Endodermal cell (in vitro differentiated cells): ENCODE measurements at regions not wholly inside any gene's neighbourhood (a gene's known extent, or its start where the extent isn't known, plus 50 kb on each side); places are given as distances from the start of the nearest gene placed in this dataset.

Experiments used
- DNase-seq: peaks from one replicate; pipeline ENCODE4 v3.0.0-alpha.2; 2017
- H3K27ac ChIP-seq: 2 replicates; pipeline ENCODE4 v1.5.1; 2013; ENCODE audit warnings: mild to moderate bottlenecking, low read depth, low read length, moderate library complexity
- H3K27me3 ChIP-seq: 2 replicates; pipeline ENCODE4 v1.6.1; 2013; ENCODE audit warnings: mild to moderate bottlenecking, low read length, moderate library complexity; ENCODE audit not compliant: insufficient read depth, control insufficient read depth, poor library complexity, severe bottlenecking
- H3K36me3 ChIP-seq: 2 replicates; pipeline ENCODE4 v1.7.0; 2013; ENCODE audit warnings: mild to moderate bottlenecking, low read length, moderate library complexity; ENCODE audit not compliant: control insufficient read depth, insufficient read depth
- H3K4me1 ChIP-seq: one replicate; pipeline ENCODE4 v1.7.0; 2013; ENCODE audit warnings: low read length; ENCODE audit not compliant: control insufficient read depth, insufficient read depth
- H3K4me3 ChIP-seq: 2 replicates; pipeline ENCODE4 v1.5.1; 2013; ENCODE audit warnings: mild to moderate bottlenecking, low read length, moderate library complexity
- H3K9ac ChIP-seq: 2 replicates; pipeline ENCODE4 v1.6.1; 2013; ENCODE audit warnings: mild to moderate bottlenecking, low read length, moderate library complexity; ENCODE audit not compliant: poor library complexity, severe bottlenecking; ENCODE audit errors: extremely low read depth
- H3K9me3 ChIP-seq: 2 replicates; pipeline ENCODE4 v1.6.1; 2013; ENCODE audit warnings: mild to moderate bottlenecking, low read length, moderate library complexity; ENCODE audit not compliant: control insufficient read depth
- H3K27ac Mint-ChIP-seq: 2 replicates; pipeline ENCODE4 v1.8.0; 2020; ENCODE audit warnings: mixed read lengths
- H3K27me3 Mint-ChIP-seq: 2 replicates; pipeline ENCODE4 v1.8.0; 2021; ENCODE audit warnings: mild to moderate bottlenecking, mixed read lengths; ENCODE audit not compliant: insufficient read depth
- H3K36me3 Mint-ChIP-seq: 2 replicates; pipeline ENCODE4 v1.8.0; 2020; ENCODE audit warnings: low read depth, mixed read lengths
- H3K4me1 Mint-ChIP-seq: 2 replicates; pipeline ENCODE4 v1.8.0; 2020; ENCODE audit warnings: mixed read lengths
- H3K4me3 Mint-ChIP-seq: 2 replicates; pipeline ENCODE4 v1.8.0; 2020; ENCODE audit warnings: mild to moderate bottlenecking, moderate library complexity, mixed read lengths
- H3K9me3 Mint-ChIP-seq: 2 replicates; pipeline ENCODE4 v1.8.0; 2020; ENCODE audit warnings: mild to moderate bottlenecking, mixed read lengths
- WGBS, 2 experiments: methylation state at CpG; one replicate each; pipeline versions ENCODE4 v1.1.5 to v1.1.7; 2013; ENCODE audit warnings: missing lambda C conversion rate in 2 of 2, mixed read lengths in 1 of 2; ENCODE audit not compliant: insufficient coverage in 1 of 2, insufficient read length in 1 of 2; 5-methylcytosine and 5-hydroxymethylcytosine counted together
- TF ChIP-seq, protein P1 (sequence below): fragments of 200-600 bp; sonication (generic); conservative IDR thresholded peaks from 2 replicates; pipeline ENCODE4 v1.5.0; 2021; ENCODE audit warnings: antibody characterized with exemption, mild to moderate bottlenecking

GRCh38 chr2:154527962-154528361, 170.5 kb upstream of the KCNJ3 start:
- H3K27me3 ChIP-seq = no peaks in the 10 kb centered on the region
- H3K4me3 Mint-ChIP-seq = no peak overlapping the region
- no peak for DNase-seq
- H3K27ac Mint-ChIP-seq = no peak overlapping the region
- H3K9me3 Mint-ChIP-seq = no peaks in the 10 kb centered on the region
- no peaks in the 10 kb centered on the region for H3K36me3 ChIP-seq
- H3K36me3 Mint-ChIP-seq = no peaks in the 10 kb centered on the region
- TF ChIP-seq, protein P1, sequence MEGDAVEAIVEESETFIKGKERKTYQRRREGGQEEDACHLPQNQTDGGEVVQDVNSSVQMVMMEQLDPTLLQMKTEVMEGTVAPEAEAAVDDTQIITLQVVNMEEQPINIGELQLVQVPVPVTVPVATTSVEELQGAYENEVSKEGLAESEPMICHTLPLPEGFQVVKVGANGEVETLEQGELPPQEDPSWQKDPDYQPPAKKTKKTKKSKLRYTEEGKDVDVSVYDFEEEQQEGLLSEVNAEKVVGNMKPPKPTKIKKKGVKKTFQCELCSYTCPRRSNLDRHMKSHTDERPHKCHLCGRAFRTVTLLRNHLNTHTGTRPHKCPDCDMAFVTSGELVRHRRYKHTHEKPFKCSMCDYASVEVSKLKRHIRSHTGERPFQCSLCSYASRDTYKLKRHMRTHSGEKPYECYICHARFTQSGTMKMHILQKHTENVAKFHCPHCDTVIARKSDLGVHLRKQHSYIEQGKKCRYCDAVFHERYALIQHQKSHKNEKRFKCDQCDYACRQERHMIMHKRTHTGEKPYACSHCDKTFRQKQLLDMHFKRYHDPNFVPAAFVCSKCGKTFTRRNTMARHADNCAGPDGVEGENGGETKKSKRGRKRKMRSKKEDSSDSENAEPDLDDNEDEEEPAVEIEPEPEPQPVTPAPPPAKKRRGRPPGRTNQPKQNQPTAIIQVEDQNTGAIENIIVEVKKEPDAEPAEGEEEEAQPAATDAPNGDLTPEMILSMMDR = no peak
- no peaks in the 10 kb centered on the region for H3K27me3 Mint-ChIP-seq
- 95 to 96% methylated on average over 3 to 5 of the region's 5 CpGs for WGBS, 2 experiments
- H3K27ac ChIP-seq = no peak overlapping the region
- peaks cover 4% of the 10 kb centered on the region for H3K9me3 ChIP-seq
- no peaks in the 10 kb centered on the region for H3K4me1 ChIP-seq
- no peak overlapping the region for H3K9ac ChIP-seq
- peaks cover 12% of the 10 kb centered on the region for H3K4me1 Mint-ChIP-seq
- no peak overlapping the region for H3K4me3 ChIP-seq

GRCh38 chr2:154532004-154532403, 166.5 kb upstream of the KCNJ3 start:
- Histone ChIP-seq H3K4me3 (no peak overlapping the region), H3K27ac (no peak overlapping the region), H3K9ac (no peak overlapping the region), H3K27me3 (no peaks in the 10 kb centered on the region), H3K9me3 (no peaks in the 10 kb centered on the region), H3K4me1 (no peaks in the 10 kb centered on the region), H3K36me3 (no peaks in the 10 kb centered on the region)
- Mint-ChIP-seq H3K27ac (no peak overlapping the region), H3K9me3 (no peaks in the 10 kb centered on the region), H3K36me3 (no peaks in the 10 kb centered on the region), H3K4me3 (no peak overlapping the region), H3K4me1 (peaks cover 28% of the 10 kb centered on the region), H3K27me3 (no peaks in the 10 kb centered on the region)
- WGBS, 2 experiments = 90 to 95% methylated on average over 2 to 3 of the region's 3 CpGs
- DNase-seq = no peak
- TF ChIP-seq, protein P1 = no peak

DNA sequence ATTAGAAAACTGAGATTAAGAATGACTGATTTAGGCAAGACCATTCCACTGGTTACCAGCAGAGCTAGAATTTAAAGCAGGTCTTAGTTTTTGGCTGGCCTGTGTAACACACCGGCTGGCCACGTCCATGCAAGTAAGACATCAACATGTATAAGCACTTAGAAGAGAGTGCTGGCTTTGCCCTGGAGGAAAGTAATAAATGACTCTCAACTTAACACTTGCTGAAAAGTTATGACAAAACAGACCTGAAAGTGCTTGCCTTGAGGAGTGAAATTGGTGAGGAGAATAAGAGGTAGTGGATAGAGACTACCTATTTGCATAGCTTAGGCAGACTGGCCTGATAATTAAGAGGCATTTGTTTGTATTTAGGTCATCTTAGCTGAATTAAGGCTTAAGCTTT, 165.7 kb upstream of the KCNJ3 start:
- Histone ChIP-seq H3K4me3 (no peak overlapping the region), H3K27me3 (no peaks in the 10 kb centered on the region), H3K36me3 (no peaks in the 10 kb centered on the region), H3K9ac (no peak overlapping the region), H3K9me3 (no peaks in the 10 kb centered on the region), H3K4me1 (no peaks in the 10 kb centered on the region), H3K27ac (no peak overlapping the region)
- Mint-ChIP-seq H3K9me3 (no peaks in the 10 kb centered on the region), H3K27ac (peak overlapping the region; percentile 24), H3K27me3 (no peaks in the 10 kb centered on the region), H3K4me3 (no peak overlapping the region), H3K4me1 (peaks cover 28% of the 10 kb centered on the region), H3K36me3 (no peaks in the 10 kb centered on the region)
- TF ChIP-seq, protein P1 = no peak
- WGBS, 2 experiments = 89 to 92% methylated on average over 2 of the region's 2 CpGs
- no peak for DNase-seq
